ENCODE measurements at regions not wholly inside any gene's neighbourhood (a gene's known extent, or its start where the extent isn't known, plus 50 kb on each side); places are given as distances from the start of the nearest gene placed in this dataset.
A peak's percentile ranks its signal among the peaks of the same experiment; 100 is the strongest.

- no peaks in the 10 kb centered on the region for H3K36me3 ChIP-seq (ENCODE audit: control insufficient read depth, insufficient read depth, low read length)
- TF ChIP-seq, protein P1, sequence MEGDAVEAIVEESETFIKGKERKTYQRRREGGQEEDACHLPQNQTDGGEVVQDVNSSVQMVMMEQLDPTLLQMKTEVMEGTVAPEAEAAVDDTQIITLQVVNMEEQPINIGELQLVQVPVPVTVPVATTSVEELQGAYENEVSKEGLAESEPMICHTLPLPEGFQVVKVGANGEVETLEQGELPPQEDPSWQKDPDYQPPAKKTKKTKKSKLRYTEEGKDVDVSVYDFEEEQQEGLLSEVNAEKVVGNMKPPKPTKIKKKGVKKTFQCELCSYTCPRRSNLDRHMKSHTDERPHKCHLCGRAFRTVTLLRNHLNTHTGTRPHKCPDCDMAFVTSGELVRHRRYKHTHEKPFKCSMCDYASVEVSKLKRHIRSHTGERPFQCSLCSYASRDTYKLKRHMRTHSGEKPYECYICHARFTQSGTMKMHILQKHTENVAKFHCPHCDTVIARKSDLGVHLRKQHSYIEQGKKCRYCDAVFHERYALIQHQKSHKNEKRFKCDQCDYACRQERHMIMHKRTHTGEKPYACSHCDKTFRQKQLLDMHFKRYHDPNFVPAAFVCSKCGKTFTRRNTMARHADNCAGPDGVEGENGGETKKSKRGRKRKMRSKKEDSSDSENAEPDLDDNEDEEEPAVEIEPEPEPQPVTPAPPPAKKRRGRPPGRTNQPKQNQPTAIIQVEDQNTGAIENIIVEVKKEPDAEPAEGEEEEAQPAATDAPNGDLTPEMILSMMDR (IDR thresholded peaks at IDR 0.05; ENCODE audit: insufficient read depth, low read length, poor library complexity, severe bottlenecking): no peak
- H3K27me3 ChIP-seq (ENCODE audit: control insufficient read depth, insufficient read depth, low read length): no peaks in the 10 kb centered on the region
- DNase-seq (ENCODE audit: low read depth): peak; percentile 88
- no peak overlapping the region for H3K4me3 ChIP-seq (ENCODE audit: low read depth, low read length)
These were observed 101.0 kb upstream of the PRNP start for GRCh38 chr20:4585104-4585753.

GRCh38 chr20:4584510-4584909 lies 101.7 kb upstream of the PRNP start:
- no peak for DNase-seq (ENCODE audit: low read depth)
- Histone ChIP-seq H3K36me3 (ENCODE audit: control insufficient read depth, insufficient read depth, low read length) (no peaks in the 10 kb centered on the region), H3K4me3 (ENCODE audit: low read depth, low read length) (no peak overlapping the region), H3K27me3 (ENCODE audit: control insufficient read depth, insufficient read depth, low read length) (no peaks in the 10 kb centered on the region)
- TF ChIP-seq, protein P1 (IDR thresholded peaks at IDR 0.05; ENCODE audit: insufficient read depth, low read length, poor library complexity, severe bottlenecking): no peak

GRCh38 chr20:4581838-4582237 lies 104.4 kb upstream of the PRNP start:
- H3K36me3 ChIP-seq (ENCODE audit: control insufficient read depth, insufficient read depth, low read length): no peaks in the 10 kb centered on the region
- TF ChIP-seq, protein P1 (IDR thresholded peaks at IDR 0.05; ENCODE audit: insufficient read depth, low read length, poor library complexity, severe bottlenecking): no peak
- H3K27me3 ChIP-seq (ENCODE audit: control insufficient read depth, insufficient read depth, low read length): no peaks in the 10 kb centered on the region
- no peak for DNase-seq (ENCODE audit: low read depth)
- no peak overlapping the region for H3K4me3 ChIP-seq (ENCODE audit: low read depth, low read length)

GRCh38 chr20:4578375-4578774 lies 107.9 kb upstream of the PRNP start:
- TF ChIP-seq, protein P1 (IDR thresholded peaks at IDR 0.05; ENCODE audit: insufficient read depth, low read length, poor library complexity, severe bottlenecking): no peak

DNA sequence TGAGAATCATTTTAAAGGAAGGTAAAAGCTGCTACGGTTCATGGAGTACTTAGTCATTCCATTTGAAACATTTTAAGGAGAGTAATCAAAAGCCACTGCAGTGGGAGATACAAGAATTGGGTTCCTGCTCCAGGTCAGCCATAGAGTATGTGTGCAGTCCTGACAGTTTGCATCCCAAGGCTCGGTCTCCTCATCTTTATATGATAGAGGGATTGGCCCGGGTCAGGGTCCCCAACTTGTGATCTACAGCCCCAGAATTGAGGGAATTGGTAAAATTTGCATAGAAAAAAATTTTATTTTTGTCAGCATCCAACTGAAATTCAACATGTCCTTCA lies 111.9 kb upstream of the PRNP start:
- no peaks in the 10 kb centered on the region for H3K36me3 ChIP-seq (ENCODE audit: control insufficient read depth, insufficient read depth, low read length)
- H3K4me3 ChIP-seq (ENCODE audit: low read depth, low read length): no peak overlapping the region
- TF ChIP-seq, protein P1 (IDR thresholded peaks at IDR 0.05; ENCODE audit: insufficient read depth, low read length, poor library complexity, severe bottlenecking): no peak
- no peaks in the 10 kb centered on the region for H3K27me3 ChIP-seq (ENCODE audit: control insufficient read depth, insufficient read depth, low read length)
- peak; percentile 77 for DNase-seq (ENCODE audit: low read depth)

More at GRCh38 chr20:4578375-4578774, 107.9 kb upstream of the PRNP start:
- Histone ChIP-seq H3K27me3 (ENCODE audit: control insufficient read depth, insufficient read depth, low read length) (no peaks in the 10 kb centered on the region), H3K4me3 (ENCODE audit: low read depth, low read length) (no peak overlapping the region), H3K36me3 (ENCODE audit: control insufficient read depth, insufficient read depth, low read length) (no peaks in the 10 kb centered on the region)
- no peak for DNase-seq (ENCODE audit: low read depth)
